Testis (tissue), 2 donors: ENCODE measurements at regions not wholly inside any gene's neighbourhood (a gene's known extent, or its start where the extent isn't known, plus 50 kb on each side); places are given as distances from the start of the nearest gene placed in this dataset.

ENCODE experiments used
- CTCF ChIP-seq, 3 experiments: fragments of 450-650 bp in 2 of 3; fragments of 200-600 bp in 1 of 3; sonication (generic) in 1 of 3; IDR thresholded peaks; one replicate each; pipeline ENCODE4 v1.5.1; 2016 to 2019; ENCODE audit warnings: antibody characterized with exemption in 3 of 3, mild to moderate bottlenecking in 2 of 3, moderate library complexity in 1 of 3
- POLR2A ChIP-seq: fragments of 450-650 bp; IDR thresholded peaks from one replicate; pipeline ENCODE4 v1.6.1; 2017; ENCODE audit warnings: antibody characterized with exemption, mild to moderate bottlenecking, moderate library complexity

GRCh38 chr3:36302626-36303025 lies 77.7 kb upstream of the STAC start:
- TF ChIP-seq CTCF (IDR thresholded peaks at IDR 0.05) (no peak), POLR2A (no peak)
